GM18502 (cell line): ENCODE measurements at regions not wholly inside any gene's neighbourhood (a gene's known extent, or its start where the extent isn't known, plus 50 kb on each side); places are given as distances from the start of the nearest gene placed in this dataset.

ENCODE experiments used
- ATAC-seq: cut with Tn5 transposase; IDR thresholded peaks from one replicate; pipeline ENCODE4 v1.9.1; 2021; ENCODE audit warnings: mild to moderate bottlenecking; ENCODE audit not compliant: unreplicated experiment, poor library complexity

- no peak for ATAC-seq
These were observed 655.8 kb downstream of the TLR4 start for GRCh38 chr9:118360036-118360435.

GRCh38 chr9:118362123-118362522 is 657.9 kb downstream of the TLR4 start:
- ATAC-seq, result no peak

- no peak for ATAC-seq
These were observed 658.4 kb downstream of the TLR4 start for GRCh38 chr9:118362596-118362995.

- peak; percentile 39 for ATAC-seq
These were observed 660.3 kb downstream of the TLR4 start for GRCh38 chr9:118364266-118365106.

GRCh38 chr9:118366228-118366627 is 662.0 kb downstream of the TLR4 start:
- no peak for ATAC-seq

GRCh38 chr9:118367383-118367782 is 663.2 kb downstream of the TLR4 start:
- peak; percentile 60 for ATAC-seq

GRCh38 chr9:118384531-118385100 is 680.4 kb downstream of the TLR4 start:
- ATAC-seq, result no peak

- ATAC-seq, result peak; percentile 93
These were observed 691.2 kb downstream of the TLR4 start for GRCh38 chr9:118395415-118395814.

- no peak for ATAC-seq
These were observed 697.3 kb downstream of the TLR4 start for GRCh38 chr9:118401546-118401945.

GRCh38 chr9:118414676-118415075 is 710.5 kb downstream of the TLR4 start:
- no peak for ATAC-seq

- ATAC-seq, result no peak
These were observed 714.8 kb downstream of the TLR4 start for GRCh38 chr9:118418887-118419565.

GRCh38 chr9:118419676-118420075 is 715.5 kb downstream of the TLR4 start:
- ATAC-seq, result no peak

- ATAC-seq, result no peak
These were observed 718.3 kb downstream of the TLR4 start for GRCh38 chr9:118422508-118422907.

GRCh38 chr9:118423021-118423420 is 718.8 kb downstream of the TLR4 start:
- no peak for ATAC-seq

GRCh38 chr9:118423721-118424120 is 719.5 kb downstream of the TLR4 start:
- no peak for ATAC-seq

- no peak for ATAC-seq
These were observed 722.6 kb downstream of the TLR4 start for GRCh38 chr9:118426772-118427171.

- no peak for ATAC-seq
These were observed 734.6 kb downstream of the TLR4 start for GRCh38 chr9:118438810-118439209.

- no peak for ATAC-seq
These were observed 735.2 kb downstream of the TLR4 start for GRCh38 chr9:118439441-118439840.

GRCh38 chr9:118444403-118444802 is 740.2 kb downstream of the TLR4 start:
- no peak for ATAC-seq

- no peak for ATAC-seq
These were observed 742.9 kb downstream of the TLR4 start for GRCh38 chr9:118446943-118447639.

GRCh38 chr9:118449554-118449953 is 745.4 kb downstream of the TLR4 start:
- no peak for ATAC-seq
